Liver (tissue), 8 donors: ENCODE measurements at regions not wholly inside any gene's neighbourhood (a gene's known extent, or its start where the extent isn't known, plus 50 kb on each side); places are given as distances from the start of the nearest gene placed in this dataset.

Source experiments
- DNase-seq: peaks from one replicate; pipeline ENCODE4 v3.0.0-alpha.2; 2017; ENCODE audit warnings: low spot score
- H3K27ac ChIP-seq, 2 donors: one replicate each; pipeline ENCODE4 v1.7.0; 2013; ENCODE audit warnings: inconsistent platforms in 2 of 2, low read length in 2 of 2, control low read depth in 1 of 2, low read depth in 1 of 2, mild to moderate bottlenecking in 1 of 2
- H3K27me3 ChIP-seq, 4 donors: one replicate each; pipeline versions ENCODE4 v1.6.1 to v1.7.0; 2013; ENCODE audit warnings: low read length in 3 of 4, inconsistent platforms in 1 of 4, mild to moderate bottlenecking in 1 of 4, moderate library complexity in 1 of 4; ENCODE audit not compliant: control insufficient read depth in 4 of 4, insufficient read depth in 4 of 4
- H3K36me3 ChIP-seq, 4 donors: one replicate each; pipeline versions ENCODE4 v1.6.1 to v1.7.0; 2013; ENCODE audit warnings: low read length in 3 of 4, mild to moderate bottlenecking in 3 of 4, low read depth in 1 of 4, moderate library complexity in 1 of 4; ENCODE audit not compliant: control insufficient read depth in 4 of 4, insufficient read depth in 3 of 4
- H3K4me1 ChIP-seq, 4 donors: one replicate each; pipeline versions ENCODE4 v1.6.1 to v1.7.0; 2013; ENCODE audit warnings: low read length in 3 of 4, mild to moderate bottlenecking in 3 of 4, moderate library complexity in 1 of 4; ENCODE audit not compliant: control insufficient read depth in 4 of 4, insufficient read depth in 4 of 4
- H3K4me3 ChIP-seq, 3 donors: one replicate each; pipeline versions ENCODE4 v1.6.1 to v1.7.0; 2013; ENCODE audit warnings: low read length in 3 of 3, control low read depth in 1 of 3, low read depth in 1 of 3, mild to moderate bottlenecking in 1 of 3
- H3K9ac ChIP-seq, 2 donors: one replicate each; pipeline ENCODE4 v1.7.0; 2013; ENCODE audit warnings: low read length in 2 of 2, mild to moderate bottlenecking in 2 of 2, moderate library complexity in 2 of 2, control low read depth in 1 of 2, low read depth in 1 of 2
- H3K9me3 ChIP-seq, 4 donors: one replicate each; pipeline versions ENCODE4 v1.6.1 to v1.7.0; 2013; ENCODE audit warnings: low read length in 3 of 4; ENCODE audit not compliant: control insufficient read depth in 4 of 4
- ATF3 ChIP-seq: IDR thresholded peaks from 2 replicates; pipeline ENCODE4 v1.6.1; 2016; ENCODE audit warnings: antibody characterized with exemption
- EGR1 ChIP-seq, 2 donors: IDR thresholded peaks; 2 replicates each; pipeline ENCODE4 v1.6.1; 2016 to 2018; ENCODE audit warnings: antibody characterized with exemption in 2 of 2, low read depth in 2 of 2
- FOXA1 ChIP-seq: IDR thresholded peaks from 2 replicates; pipeline ENCODE4 v1.6.1; 2016; ENCODE audit warnings: antibody characterized with exemption
- FOXA2 ChIP-seq: IDR thresholded peaks from 2 replicates; pipeline ENCODE4 v1.6.1; 2016; ENCODE audit warnings: antibody characterized with exemption
- GABPA ChIP-seq, 2 donors: IDR thresholded peaks in 1 of 2; conservative IDR thresholded peaks in 1 of 2; 2 replicates each; pipeline ENCODE4 v1.6.1; 2016; ENCODE audit warnings: antibody characterized with exemption in 2 of 2, mild to moderate bottlenecking in 1 of 2, moderate library complexity in 1 of 2
- HNF4A ChIP-seq, 2 donors: conservative IDR thresholded peaks; 2 replicates each; pipeline ENCODE4 v1.6.1; 2016; ENCODE audit warnings: antibody characterized with exemption in 2 of 2, mild to moderate bottlenecking in 2 of 2
- HNF4G ChIP-seq: IDR thresholded peaks from 2 replicates; pipeline ENCODE4 v1.6.1; 2016; ENCODE audit warnings: antibody characterized with exemption
- JUND ChIP-seq, 2 donors: IDR thresholded peaks; 2 replicates each; pipeline ENCODE4 v1.6.1; 2016; ENCODE audit warnings: antibody characterized with exemption in 2 of 2
- NR2F2 ChIP-seq: IDR thresholded peaks from 2 replicates; pipeline ENCODE4 v1.6.1; 2016; ENCODE audit warnings: antibody characterized with exemption
- RAD21 ChIP-seq, 2 donors: IDR thresholded peaks; 2 replicates each; pipeline ENCODE4 v1.6.1; 2016; ENCODE audit warnings: antibody characterized with exemption in 2 of 2, mild to moderate bottlenecking in 2 of 2
- RXRA ChIP-seq, 2 donors: IDR thresholded peaks; 2 replicates each; pipeline ENCODE4 v1.6.1; 2017 to 2018; ENCODE audit warnings: antibody characterized with exemption in 2 of 2, mild to moderate bottlenecking in 1 of 2
- SP1 ChIP-seq: IDR thresholded peaks from 2 replicates; pipeline ENCODE4 v1.6.1; 2018; ENCODE audit warnings: antibody characterized with exemption, mild to moderate bottlenecking
- TAF1 ChIP-seq: conservative IDR thresholded peaks from 2 replicates; pipeline ENCODE4 v1.6.1; 2016; ENCODE audit warnings: antibody characterized with exemption, mild to moderate bottlenecking
- YY1 ChIP-seq: IDR thresholded peaks from 2 replicates; pipeline ENCODE4 v1.6.1; 2016; ENCODE audit warnings: antibody characterized with exemption, mild to moderate bottlenecking
- WGBS: extraction: QIAGEN DNeasy Blood & Tissue Kit; methylation state at CpG from one replicate; pipeline ENCODE4 v1.1.7; 2013; 5-methylcytosine and 5-hydroxymethylcytosine counted together
- TF ChIP-seq, protein P1 (sequence below): IDR thresholded peaks from 2 replicates; pipeline ENCODE4 v1.6.1; 2016; ENCODE audit warnings: antibody characterized with exemption
- TF ChIP-seq, protein P2 (sequence below): IDR thresholded peaks from 2 replicates; pipeline ENCODE4 v1.6.1; 2016; ENCODE audit warnings: antibody characterized with exemption
- TF ChIP-seq, protein P3 (sequence below): fragments of 150-350 bp; IDR thresholded peaks from 2 replicates; pipeline ENCODE4 v1.5.1; 2017; ENCODE audit warnings: improper control_type of control experiment, low read depth, low read length; ENCODE audit not compliant: missing input control
- donor health status: healthy.
- donor health status: healthy.
- donor health status: healthy.
- donor health status: healthy.
- donor health status: healthy.

- TF ChIP-seq, protein P1, sequence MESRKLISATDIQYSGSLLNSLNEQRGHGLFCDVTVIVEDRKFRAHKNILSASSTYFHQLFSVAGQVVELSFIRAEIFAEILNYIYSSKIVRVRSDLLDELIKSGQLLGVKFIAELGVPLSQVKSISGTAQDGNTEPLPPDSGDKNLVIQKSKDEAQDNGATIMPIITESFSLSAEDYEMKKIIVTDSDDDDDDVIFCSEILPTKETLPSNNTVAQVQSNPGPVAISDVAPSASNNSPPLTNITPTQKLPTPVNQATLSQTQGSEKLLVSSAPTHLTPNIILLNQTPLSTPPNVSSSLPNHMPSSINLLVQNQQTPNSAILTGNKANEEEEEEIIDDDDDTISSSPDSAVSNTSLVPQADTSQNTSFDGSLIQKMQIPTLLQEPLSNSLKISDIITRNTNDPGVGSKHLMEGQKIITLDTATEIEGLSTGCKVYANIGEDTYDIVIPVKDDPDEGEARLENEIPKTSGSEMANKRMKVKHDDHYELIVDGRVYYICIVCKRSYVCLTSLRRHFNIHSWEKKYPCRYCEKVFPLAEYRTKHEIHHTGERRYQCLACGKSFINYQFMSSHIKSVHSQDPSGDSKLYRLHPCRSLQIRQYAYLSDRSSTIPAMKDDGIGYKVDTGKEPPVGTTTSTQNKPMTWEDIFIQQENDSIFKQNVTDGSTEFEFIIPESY, result no peak
- TF ChIP-seq TAF1, result no peak
- no peak for TF ChIP-seq ATF3
- TF ChIP-seq EGR1 (IDR thresholded peaks at IDR 0.05; ENCODE audit: low read depth in 2 of 2), result no peak
- TF ChIP-seq GABPA (IDR thresholded peaks at IDR 0.05 in 1 of 2, conservative IDR thresholded peaks at IDR 0.05 in 1 of 2), result no peak
- no peak for TF ChIP-seq JUND (IDR thresholded peaks at IDR 0.05)
Measured at GRCh38 chr2:121096611-121097010, 188.4 kb downstream of the TFCP2L1 start (continued).

GRCh38 chr2:121098556-121098955 lies 186.4 kb downstream of the TFCP2L1 start:
- no peak overlapping the region for H3K9ac ChIP-seq
- H3K27me3 ChIP-seq, result no peaks in the 10 kb centered on the region
- no peaks in the 10 kb centered on the region for H3K4me1 ChIP-seq
- no peaks in the 10 kb centered on the region for H3K36me3 ChIP-seq
- no peak for DNase-seq
- H3K4me3 ChIP-seq, result no peak overlapping the region
- TF ChIP-seq HNF4G (no peak), NR2F2 (no peak)
- TF ChIP-seq, protein P1, result no peak
- TF ChIP-seq, protein P2, sequence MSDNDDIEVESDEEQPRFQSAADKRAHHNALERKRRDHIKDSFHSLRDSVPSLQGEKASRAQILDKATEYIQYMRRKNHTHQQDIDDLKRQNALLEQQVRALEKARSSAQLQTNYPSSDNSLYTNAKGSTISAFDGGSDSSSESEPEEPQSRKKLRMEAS, result no peak
- WGBS, result 88% methylated on average over 7 of the region's 7 CpGs
- no peaks in the 10 kb centered on the region for H3K9me3 ChIP-seq
- no peak overlapping the region for H3K27ac ChIP-seq

DNA sequence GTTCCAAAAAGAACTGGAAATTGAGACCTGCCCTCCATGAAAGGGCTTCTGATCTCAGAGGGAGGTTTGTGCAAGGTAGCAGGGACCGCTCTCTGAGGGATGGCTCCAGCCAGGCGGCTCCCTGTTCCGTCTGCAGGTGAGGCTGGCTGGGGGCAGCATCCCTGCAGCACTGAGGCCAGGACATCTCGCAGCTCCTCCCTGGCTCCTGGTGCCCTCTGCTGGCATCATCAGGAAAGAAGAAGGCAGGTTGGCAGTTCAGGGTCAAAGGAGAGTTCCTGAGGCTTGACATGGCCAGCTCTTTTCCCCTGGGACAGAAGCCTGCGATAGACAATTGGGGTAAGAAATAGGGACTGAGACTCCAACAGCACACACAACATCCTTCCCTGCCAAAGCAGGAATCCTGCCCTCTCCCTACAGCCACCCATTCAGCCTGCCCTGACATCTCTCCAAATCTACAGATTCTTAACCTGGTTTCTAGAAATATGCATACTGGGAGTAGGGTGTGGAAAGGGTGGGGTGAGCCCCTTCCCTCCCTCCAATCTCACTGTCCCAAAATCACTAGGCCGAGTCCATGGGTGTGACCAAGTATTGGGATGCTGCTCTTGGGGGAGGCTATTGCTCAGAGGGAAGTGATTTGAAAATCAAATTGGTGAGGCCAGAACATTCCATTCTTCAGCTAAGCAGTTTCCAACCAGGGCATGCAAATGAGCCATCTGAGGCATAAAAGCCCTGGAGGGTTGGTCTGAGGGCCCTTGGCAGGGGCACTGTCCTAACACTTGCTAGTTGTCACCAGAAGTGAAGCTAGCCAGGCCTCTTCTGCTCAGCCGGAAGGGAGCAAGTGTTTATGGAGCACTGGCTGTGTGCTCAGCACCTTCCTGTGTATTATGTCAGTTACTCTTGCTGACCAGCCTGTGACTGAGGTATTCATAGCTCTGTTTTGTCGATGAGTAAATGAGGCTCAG lies 185.4 kb downstream of the TFCP2L1 start:
- TF ChIP-seq, protein P3, sequence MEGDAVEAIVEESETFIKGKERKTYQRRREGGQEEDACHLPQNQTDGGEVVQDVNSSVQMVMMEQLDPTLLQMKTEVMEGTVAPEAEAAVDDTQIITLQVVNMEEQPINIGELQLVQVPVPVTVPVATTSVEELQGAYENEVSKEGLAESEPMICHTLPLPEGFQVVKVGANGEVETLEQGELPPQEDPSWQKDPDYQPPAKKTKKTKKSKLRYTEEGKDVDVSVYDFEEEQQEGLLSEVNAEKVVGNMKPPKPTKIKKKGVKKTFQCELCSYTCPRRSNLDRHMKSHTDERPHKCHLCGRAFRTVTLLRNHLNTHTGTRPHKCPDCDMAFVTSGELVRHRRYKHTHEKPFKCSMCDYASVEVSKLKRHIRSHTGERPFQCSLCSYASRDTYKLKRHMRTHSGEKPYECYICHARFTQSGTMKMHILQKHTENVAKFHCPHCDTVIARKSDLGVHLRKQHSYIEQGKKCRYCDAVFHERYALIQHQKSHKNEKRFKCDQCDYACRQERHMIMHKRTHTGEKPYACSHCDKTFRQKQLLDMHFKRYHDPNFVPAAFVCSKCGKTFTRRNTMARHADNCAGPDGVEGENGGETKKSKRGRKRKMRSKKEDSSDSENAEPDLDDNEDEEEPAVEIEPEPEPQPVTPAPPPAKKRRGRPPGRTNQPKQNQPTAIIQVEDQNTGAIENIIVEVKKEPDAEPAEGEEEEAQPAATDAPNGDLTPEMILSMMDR, result peak; percentile 29
- TF ChIP-seq, protein P1, result no peak
- TF ChIP-seq RXRA (IDR thresholded peaks at IDR 0.05) (no peak), TAF1 (no peak), SP1 (no peak), ATF3 (no peak), YY1 (no peak), HNF4A (conservative IDR thresholded peaks at IDR 0.05) (no peak), EGR1 (IDR thresholded peaks at IDR 0.05; ENCODE audit: low read depth in 2 of 2) (no peak), NR2F2 (no peak), RAD21 (IDR thresholded peaks at IDR 0.05) (peak; percentile 34 to 67), FOXA2 (no peak), FOXA1 (no peak)
- no peaks in the 10 kb centered on the region for H3K9me3 ChIP-seq
- H3K27ac ChIP-seq, result no peak overlapping the region
- no peaks in the 10 kb centered on the region for H3K36me3 ChIP-seq
- H3K27me3 ChIP-seq, result peaks cover 0 to 2% (median 0%) of the 10 kb centered on the region in 4 donors
- H3K9ac ChIP-seq, result no peak overlapping the region
- 59% methylated on average over 8 of the region's 8 CpGs for WGBS
- H3K4me1 ChIP-seq, result no peaks in the 10 kb centered on the region
- DNase-seq, result no peak
- no peak overlapping the region for H3K4me3 ChIP-seq
